Tibial nerve (tissue), 4 donors: ENCODE measurements at regions not wholly inside any gene's neighbourhood (a gene's known extent, or its start where the extent isn't known, plus 50 kb on each side); places are given as distances from the start of the nearest gene placed in this dataset.

Source experiments
- DNase-seq, 2 donors: peaks; one replicate each; pipeline ENCODE4 v3.0.0-alpha.2; 2019; ENCODE audit warnings: low spot score in 2 of 2
- H3K27ac ChIP-seq, 4 donors: fragments of 200-600 bp; sonication (generic) in 3 of 4; one replicate each; pipeline ENCODE4 v1.5.1; 2017 to 2019; ENCODE audit warnings: mild to moderate bottlenecking in 1 of 4
- H3K27me3 ChIP-seq, 2 donors: fragments of 200-600 bp; sonication (generic) in 1 of 2; one replicate each; pipeline versions ENCODE4 v1.5.1 to v1.6.0; 2017 to 2019
- H3K36me3 ChIP-seq, 3 donors: fragments of 200-600 bp; sonication (generic); one replicate each; pipeline ENCODE4 v1.5.1; 2018 to 2019
- H3K4me1 ChIP-seq, 4 donors: fragments of 200-600 bp; sonication (generic) in 3 of 4; one replicate each; pipeline ENCODE4 v1.5.1; 2017 to 2019
- H3K4me3 ChIP-seq, 4 donors: fragments of 200-600 bp; sonication (generic) in 3 of 4; one replicate each; pipeline ENCODE4 v1.5.1; 2017 to 2019; ENCODE audit warnings: mild to moderate bottlenecking in 1 of 4, moderate library complexity in 1 of 4
- H3K9me3 ChIP-seq, 4 donors: fragments of 200-600 bp; sonication (generic) in 3 of 4; one replicate each; pipeline ENCODE4 v1.5.1; 2017 to 2019
- CTCF ChIP-seq, 5 experiments: fragments of 200-600 bp in 3 of 5; fragments of 450-650 bp in 2 of 5; sonication (generic) in 3 of 5; IDR thresholded peaks; one replicate each; pipeline ENCODE4 v1.5.1; 2016 to 2019; ENCODE audit warnings: antibody characterized with exemption in 5 of 5, mild to moderate bottlenecking in 3 of 5, moderate library complexity in 2 of 5
- EP300 ChIP-seq, 2 donors: sonication (generic); formaldehyde crosslinking; IDR thresholded peaks; one replicate each; pipeline ENCODE4 v1.6.1; 2017; ENCODE audit warnings: antibody characterized with exemption in 2 of 2, mild to moderate bottlenecking in 1 of 2
- POLR2A ChIP-seq, 2 donors: fragments of 450-650 bp; IDR thresholded peaks; one replicate each; pipeline ENCODE4 v1.6.1; 2017; ENCODE audit warnings: antibody characterized with exemption in 2 of 2, mild to moderate bottlenecking in 2 of 2, moderate library complexity in 2 of 2
- WGBS, 2 donors: methylation state at CpG; one replicate each; pipeline ENCODE4 v1.1.5; 2018; 5-methylcytosine and 5-hydroxymethylcytosine counted together

GRCh38 chr5:100479079-100479688 lies 56.0 kb upstream of the FAM174A start:
- no peaks in the 10 kb centered on the region for H3K36me3 ChIP-seq
- 65 to 71% methylated on average over 3 of the region's 3 CpGs for WGBS, 2 donors
- H3K27ac ChIP-seq, result no peak overlapping the region
- no peaks in the 10 kb centered on the region for H3K4me1 ChIP-seq
- H3K4me3 ChIP-seq, result no peak overlapping the region
- DNase-seq, result no peak
- TF ChIP-seq EP300 (IDR thresholded peaks at IDR 0.05) (no peak), CTCF (IDR thresholded peaks at IDR 0.05) (peak in 1 of 5 experiments; percentile 10)
- H3K9me3 ChIP-seq, result no peaks in the 10 kb centered on the region
- no peaks in the 10 kb centered on the region for H3K27me3 ChIP-seq

- Histone ChIP-seq H3K27ac (no peak overlapping the region), H3K4me1 (no peaks in the 10 kb centered on the region), H3K4me3 (no peak overlapping the region), H3K36me3 (no peaks in the 10 kb centered on the region), H3K27me3 (no peaks in the 10 kb centered on the region), H3K9me3 (no peaks in the 10 kb centered on the region)
- 91 to 93% methylated on average over 2 of the region's 2 CpGs for WGBS, 2 donors
- TF ChIP-seq POLR2A (IDR thresholded peaks at IDR 0.05), result no peak
- TF ChIP-seq CTCF (IDR thresholded peaks at IDR 0.05), result no peak
- DNase-seq, result no peak
Measured at GRCh38 chr5:100472091-100472490, 63.1 kb upstream of the FAM174A start.

GRCh38 chr5:100469767-100470166 lies 65.4 kb upstream of the FAM174A start:
- TF ChIP-seq POLR2A (IDR thresholded peaks at IDR 0.05) (no peak), CTCF (IDR thresholded peaks at IDR 0.05) (no peak), EP300 (IDR thresholded peaks at IDR 0.05) (no peak)
- Histone ChIP-seq H3K4me3 (no peak overlapping the region), H3K9me3 (no peaks in the 10 kb centered on the region), H3K27me3 (no peaks in the 10 kb centered on the region), H3K27ac (no peak overlapping the region), H3K4me1 (no peaks in the 10 kb centered on the region), H3K36me3 (no peaks in the 10 kb centered on the region)
- DNase-seq, result no peak

GRCh38 chr5:100464418-100464817 lies 70.8 kb upstream of the FAM174A start:
- H3K27ac ChIP-seq, result no peak overlapping the region
- H3K9me3 ChIP-seq, result no peaks in the 10 kb centered on the region
- TF ChIP-seq CTCF (IDR thresholded peaks at IDR 0.05) (no peak), POLR2A (IDR thresholded peaks at IDR 0.05) (no peak), EP300 (IDR thresholded peaks at IDR 0.05) (no peak)
- H3K4me3 ChIP-seq, result no peak overlapping the region
- no peaks in the 10 kb centered on the region for H3K36me3 ChIP-seq
- DNase-seq, result no peak
- H3K4me1 ChIP-seq, result no peaks in the 10 kb centered on the region
- no peaks in the 10 kb centered on the region for H3K27me3 ChIP-seq
- 75 to 88% methylated on average over 2 of the region's 2 CpGs for WGBS, 2 donors

GRCh38 chr5:100456615-100457014 lies 78.6 kb upstream of the FAM174A start:
- TF ChIP-seq POLR2A (IDR thresholded peaks at IDR 0.05) (no peak), EP300 (IDR thresholded peaks at IDR 0.05) (no peak), CTCF (IDR thresholded peaks at IDR 0.05) (no peak)
- Histone ChIP-seq H3K9me3 (no peaks in the 10 kb centered on the region), H3K4me1 (no peaks in the 10 kb centered on the region), H3K36me3 (no peaks in the 10 kb centered on the region), H3K27ac (no peak overlapping the region), H3K4me3 (no peak overlapping the region), H3K27me3 (no peaks in the 10 kb centered on the region)
- DNase-seq, result no peak
